NB4 (cell line): ENCODE measurements at regions not wholly inside any gene's neighbourhood (a gene's known extent, or its start where the extent isn't known, plus 50 kb on each side); places are given as distances from the start of the nearest gene placed in this dataset.

Experiments used
- CTCF ChIP-seq: IDR thresholded peaks from one replicate; pipeline ENCODE4 v1.5.1; 2012; ENCODE audit warnings: low read depth, low read length
- MAX ChIP-seq: IDR thresholded peaks from 2 replicates; pipeline ENCODE4 v1.6.1; 2011; ENCODE audit warnings: low read depth, low read length
- POLR2A ChIP-seq: IDR thresholded peaks from 2 replicates; pipeline ENCODE4 v1.6.1; 2011; ENCODE audit warnings: mild to moderate bottlenecking; ENCODE audit not compliant: insufficient read length; ENCODE audit errors: extremely low read depth

- TF ChIP-seq POLR2A (no peak), CTCF (no peak), MAX (no peak)
These were observed 107.9 kb upstream of the EPHA6 start for GRCh38 chr3:96706509-96706908.
